GM19193 (cell line): ENCODE measurements at regions not wholly inside any gene's neighbourhood (a gene's known extent, or its start where the extent isn't known, plus 50 kb on each side); places are given as distances from the start of the nearest gene placed in this dataset.

Source experiments
- POLR2A ChIP-seq: IDR thresholded peaks from 4 replicates; pipeline ENCODE4 v1.6.1; 2011; ENCODE audit not compliant: insufficient read depth, insufficient read length; ENCODE audit errors: extremely low read depth

- TF ChIP-seq POLR2A = no peak
These were observed 885.0 kb downstream of the UQCRFS1 start for GRCh38 chr19:28327905-28328304.

GRCh38 chr19:28326746-28327145 is 886.2 kb downstream of the UQCRFS1 start:
- no peak for TF ChIP-seq POLR2A

- TF ChIP-seq POLR2A = no peak
These were observed 888.5 kb downstream of the UQCRFS1 start for GRCh38 chr19:28324275-28325060.

GRCh38 chr19:28322945-28323344 is 890.0 kb downstream of the UQCRFS1 start:
- TF ChIP-seq POLR2A = no peak

GRCh38 chr19:28322491-28322890 is 890.5 kb downstream of the UQCRFS1 start:
- TF ChIP-seq POLR2A = no peak

GRCh38 chr19:28319918-28320317 is 893.0 kb downstream of the UQCRFS1 start:
- no peak for TF ChIP-seq POLR2A

- TF ChIP-seq POLR2A = no peak
These were observed 893.7 kb downstream of the UQCRFS1 start for GRCh38 chr19:28319227-28319626.

- no peak for TF ChIP-seq POLR2A
These were observed 894.3 kb downstream of the UQCRFS1 start for GRCh38 chr19:28318469-28319179.

GRCh38 chr19:28316464-28316863 is 896.5 kb downstream of the UQCRFS1 start:
- no peak for TF ChIP-seq POLR2A

- no peak for TF ChIP-seq POLR2A
These were observed 898.2 kb downstream of the UQCRFS1 start for GRCh38 chr19:28314756-28315155.

GRCh38 chr19:28314287-28314686 is 898.7 kb downstream of the UQCRFS1 start:
- no peak for TF ChIP-seq POLR2A

GRCh38 chr19:28313633-28314032 is 899.3 kb downstream of the UQCRFS1 start:
- no peak for TF ChIP-seq POLR2A

GRCh38 chr19:28312269-28312668 is 900.7 kb downstream of the UQCRFS1 start:
- no peak for TF ChIP-seq POLR2A

- TF ChIP-seq POLR2A = no peak
These were observed 903.9 kb downstream of the UQCRFS1 start for GRCh38 chr19:28309070-28309469.

GRCh38 chr19:28307963-28308362 is 905.0 kb downstream of the UQCRFS1 start:
- TF ChIP-seq POLR2A = no peak

GRCh38 chr19:28307487-28307886 is 905.5 kb downstream of the UQCRFS1 start:
- no peak for TF ChIP-seq POLR2A
